IMR-90 (cell line): ENCODE measurements at regions not wholly inside any gene's neighbourhood (a gene's known extent, or its start where the extent isn't known, plus 50 kb on each side); places are given as distances from the start of the nearest gene placed in this dataset.

ENCODE experiments used
- ATAC-seq: fragments of 200-7000 bp; cut with Tn5 transposase; 2 replicates; pipeline ENCODE4 v1.9.1; 2020; ENCODE audit warnings: low read depth, mild to moderate bottlenecking, moderate library complexity
- BruUV-seq: library from RNA; stranded (reverse); fragments of 400-500 nt; replicated peaks from 2 replicates; lab custom pipeline; 2021; lab: Mats Ljungman, UMichigan
- CTCF ChIA-PET: fragments of 300-600 bp; formaldehyde crosslinking; extraction: SDS; loops from one replicate; lab custom pipeline; 2021; ENCODE audit warnings: antibody characterized with exemption; lab: Yijun Ruan, JAX
- POLR2A ChIA-PET: fragments of 300-600 bp; sonication (Branson Sonifier 250); formaldehyde crosslinking; loops from one replicate; lab custom pipeline; 2022; ENCODE audit warnings: antibody characterized with exemption; ENCODE audit not compliant: unreplicated experiment; lab: Charles Lee
- DNase-seq: peaks from one replicate; pipeline ENCODE4 v3.0.0; 2013
- H2AFZ ChIP-seq: replicated peaks from 2 replicates; pipeline ENCODE3; 2013; ENCODE audit warnings: low read length, mild to moderate bottlenecking; ENCODE audit not compliant: poor library complexity
- H2AK5ac ChIP-seq: 2 replicates; pipeline ENCODE4 v1.6.1; 2013; ENCODE audit warnings: low read depth, low read length, inconsistent platforms
- H2AK9ac ChIP-seq: replicated peaks from 2 replicates; pipeline ENCODE3; 2013; ENCODE audit warnings: mild to moderate bottlenecking, low read depth, low read length, moderate library complexity; ENCODE audit not compliant: poor library complexity
- H2BK120ac ChIP-seq: 2 replicates; pipeline ENCODE4 v1.6.1; 2013; ENCODE audit warnings: low read depth, low read length, inconsistent platforms
- H2BK15ac ChIP-seq: 3 replicates; pipeline ENCODE4 v1.6.1; 2013; ENCODE audit warnings: low read depth, low read length, inconsistent platforms
- H2BK20ac ChIP-seq: 2 replicates; pipeline ENCODE4 v1.6.1; 2013; ENCODE audit warnings: low read depth, mild to moderate bottlenecking, inconsistent platforms, low read length, moderate library complexity
- H2BK5ac ChIP-seq: 2 replicates; pipeline ENCODE4 v1.6.1; 2013; ENCODE audit warnings: mild to moderate bottlenecking, low read depth, low read length, inconsistent platforms; ENCODE audit not compliant: poor library complexity, severe bottlenecking
- H3K14ac ChIP-seq: replicated peaks from 2 replicates; pipeline ENCODE4 v1.6.1; 2013; ENCODE audit warnings: low read depth, low read length, inconsistent platforms
- H3K18ac ChIP-seq: 2 replicates; pipeline ENCODE4 v1.6.1; 2013; ENCODE audit warnings: low read depth, low read length, control low read depth
- H3K23ac ChIP-seq: 2 replicates; pipeline ENCODE4 v1.6.1; 2013; ENCODE audit warnings: low read depth, low read length, inconsistent platforms
- H3K27ac ChIP-seq: 2 replicates; pipeline ENCODE4 v1.5.1; 2013; ENCODE audit warnings: mild to moderate bottlenecking, control low read depth, low read length; ENCODE audit not compliant: insufficient read depth
- H3K27me3 ChIP-seq: 2 replicates; pipeline ENCODE4 v1.6.1; 2013; ENCODE audit warnings: low read length; ENCODE audit not compliant: control insufficient read depth, insufficient read depth
- H3K36me3 ChIP-seq: 2 replicates; pipeline ENCODE4 v1.6.1; 2013; ENCODE audit warnings: low read length, mixed read lengths; ENCODE audit not compliant: control insufficient read depth, insufficient read depth
- H3K4ac ChIP-seq: 2 replicates; pipeline ENCODE4 v1.6.1; 2013; ENCODE audit warnings: low read depth, low read length, inconsistent platforms
- H3K4me1 ChIP-seq: 2 replicates; pipeline ENCODE4 v1.6.1; 2013; ENCODE audit warnings: low read length, mixed read lengths; ENCODE audit not compliant: control insufficient read depth, insufficient read depth
- H3K4me2 ChIP-seq: 2 replicates; pipeline ENCODE4 v1.6.1; 2013; ENCODE audit warnings: low read depth, mild to moderate bottlenecking, control low read depth, low read length, moderate library complexity
- H3K4me3 ChIP-seq: 2 replicates; pipeline ENCODE4 v1.5.1; 2013; ENCODE audit warnings: low read depth, mild to moderate bottlenecking, control low read depth, low read length, moderate library complexity; ENCODE audit not compliant: insufficient read depth
- H3K56ac ChIP-seq: 2 replicates; pipeline ENCODE4 v1.6.1; 2013; ENCODE audit warnings: low read length, inconsistent platforms; ENCODE audit not compliant: insufficient read depth; ENCODE audit errors: extremely low read depth
- H3K79me1 ChIP-seq, 2 experiments: 2 replicates each; pipeline ENCODE4 v1.6.1; 2013; ENCODE audit warnings: low read length in 2 of 2, inconsistent platforms in 1 of 2, low read depth in 1 of 2
- H3K9ac ChIP-seq: 2 replicates; pipeline ENCODE4 v1.6.1; 2013; ENCODE audit warnings: low read depth, low read length, control low read depth
- H3K9me1 ChIP-seq: 2 replicates; pipeline ENCODE4 v1.6.1; 2013; ENCODE audit warnings: low read length, inconsistent platforms; ENCODE audit not compliant: insufficient read depth
- H3K9me3 ChIP-seq: 2 replicates; pipeline ENCODE4 v1.6.1; 2013; ENCODE audit warnings: low read length; ENCODE audit not compliant: control insufficient read depth, insufficient read depth
- H4K20me1 ChIP-seq: 2 replicates; pipeline ENCODE4 v1.6.1; 2013; ENCODE audit warnings: low read length, inconsistent platforms; ENCODE audit not compliant: insufficient read depth
- H4K5ac ChIP-seq: 2 replicates; pipeline ENCODE4 v1.6.1; 2013; ENCODE audit warnings: mild to moderate bottlenecking, low read depth, low read length, control low read depth
- H4K8ac ChIP-seq, 2 experiments: 2 replicates each; pipeline ENCODE4 v1.6.1; 2013; ENCODE audit warnings: low read depth in 2 of 2, low read length in 2 of 2, control low read depth in 1 of 2, inconsistent platforms in 1 of 2
- H4K91ac ChIP-seq: 2 replicates; pipeline ENCODE4 v1.6.1; 2013; ENCODE audit warnings: low read depth, low read length, inconsistent platforms; ENCODE audit not compliant: insufficient read depth
- FOS ChIP-seq: fragments of 150-350 bp; IDR thresholded peaks from 2 replicates; pipeline ENCODE4 v1.6.1; 2016; ENCODE audit warnings: low read depth, low read length
- MXI1 ChIP-seq: IDR thresholded peaks from 2 replicates; pipeline ENCODE4 v1.6.1; 2012; ENCODE audit warnings: low read depth, mild to moderate bottlenecking, low read length, moderate library complexity, borderline replicate concordance
- POLR2A ChIP-seq: IDR thresholded peaks from 2 replicates; pipeline ENCODE4 v1.6.1; 2012; ENCODE audit warnings: mild to moderate bottlenecking, low read depth, low read length
- RAD21 ChIP-seq: IDR thresholded peaks from 2 replicates; pipeline ENCODE4 v1.6.1; 2012; ENCODE audit warnings: low read length, improper control_type of control experiment
- RFX5 ChIP-seq: IDR thresholded peaks from 2 replicates; pipeline ENCODE4 v1.8.0; 2012; ENCODE audit warnings: low read depth, mild to moderate bottlenecking, low read length, moderate library complexity
- WGBS, 2 experiments: methylation state at CpG; one replicate each; pipeline versions ENCODE4 v1.1.5 to v1.1.7; 2013; ENCODE audit warnings: missing lambda C conversion rate in 2 of 2; ENCODE audit not compliant: insufficient read length in 1 of 2; ENCODE audit errors: extremely low coverage in 2 of 2; 5-methylcytosine and 5-hydroxymethylcytosine counted together
- dilution Hi-C: fragments of 300-500 bp; cut with HindIII; formaldehyde crosslinking; loops from one replicate; pipeline ENCODE4 v1.14.3; 2018; ENCODE audit warnings: low sequenced_read_pairs; ENCODE audit not compliant: unreplicated experiment
- in situ Hi-C: fragments of 300-500 bp; cut with MboI; formaldehyde crosslinking; loops from 3 replicates; pipeline ENCODE4 v1.14.3; 2019; ENCODE audit warnings: low sequenced_read_pairs, inconsistent platforms, mixed read lengths
- intact Hi-C: fragments of 100-400 bp; cut with micrococcal nuclease; formaldehyde crosslinking; loops from 2 replicates; pipeline ENCODE4 v1.10.0; 2022

DNA sequence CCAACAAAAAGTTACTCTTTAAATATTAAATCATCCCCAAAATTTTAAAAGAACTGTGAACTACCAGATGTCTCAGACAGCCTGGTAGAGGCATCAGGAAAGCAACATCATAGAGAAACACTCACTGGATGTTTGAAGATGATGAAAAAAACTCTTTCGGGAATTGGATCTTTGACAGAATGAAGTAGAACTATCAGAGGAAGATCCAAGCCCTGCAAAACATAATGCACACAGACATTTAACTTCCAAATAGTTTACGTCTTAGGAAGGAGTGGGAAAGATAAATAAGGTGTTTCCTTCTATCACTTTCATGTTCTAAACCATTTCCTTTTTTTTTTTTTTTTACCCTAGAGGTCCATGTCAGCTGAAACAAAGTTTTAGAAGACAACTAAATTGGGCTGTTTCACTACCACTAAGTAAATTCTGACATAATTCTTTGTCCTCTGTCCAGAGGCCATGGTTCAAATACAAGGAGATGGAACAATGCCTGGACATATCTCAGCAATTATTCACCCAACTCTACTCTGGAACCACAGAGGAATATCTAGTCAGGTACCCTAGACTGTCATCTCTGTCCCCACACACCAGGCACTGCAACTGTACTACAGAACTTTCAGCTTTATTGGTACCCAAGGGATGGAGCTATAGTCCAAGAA is 217.7 kb upstream of the INTU start:
- H3K56ac ChIP-seq, result no peak overlapping the region
- H3K14ac ChIP-seq, result no peak overlapping the region
- no peak overlapping the region for H3K23ac ChIP-seq
- H4K20me1 ChIP-seq, result no peaks in the 10 kb centered on the region
- no peak overlapping the region for H3K4ac ChIP-seq
- ChIA-PET CTCF (no interaction called here), POLR2A (no interaction called here)
- dilution Hi-C loops (no loop called here), in situ Hi-C loops (no loop called here), intact Hi-C loops (no loop called here)
- H2BK15ac ChIP-seq, result no peak overlapping the region
- H2BK20ac ChIP-seq, result no peak overlapping the region
- no CpG with 5 or more reads among the region's 2 CpGs for WGBS, 2 experiments
- no peak overlapping the region for H4K8ac ChIP-seq
- no peak overlapping the region for H4K91ac ChIP-seq
- no peaks in the 10 kb centered on the region; the same call in 1 of the 2 replicates for H3K4me1 ChIP-seq
- TF ChIP-seq MXI1 (no peak), POLR2A (no peak), FOS (no peak), RAD21 (no peak), RFX5 (no peak)
- no peaks in the 10 kb centered on the region for H3K9me3 ChIP-seq
- H3K4me2 ChIP-seq, result no peak overlapping the region
- H3K9ac ChIP-seq, result no peak overlapping the region
- H4K5ac ChIP-seq, result no peak overlapping the region
- no peak overlapping the region for H3K27ac ChIP-seq
- ATAC-seq (no peak), DNase-seq (no peak)
- H3K9me1 ChIP-seq, result no peaks in the 10 kb centered on the region
- no peak overlapping the region for H2AFZ ChIP-seq
- no peaks in the 10 kb centered on the region for H3K79me1 ChIP-seq
- no peaks in the 10 kb centered on the region for H3K36me3 ChIP-seq
- no peak overlapping the region for H2AK5ac ChIP-seq
- H3K18ac ChIP-seq, result no peak overlapping the region
- no peaks in the 10 kb centered on the region; the same call in 1 of the 2 replicates for H3K27me3 ChIP-seq
- H3K4me3 ChIP-seq, result no peak overlapping the region
- no peak overlapping the region for H2BK5ac ChIP-seq
- no peak overlapping the region for H2AK9ac ChIP-seq
- no peak overlapping the region for H2BK120ac ChIP-seq
- no TSS peak for BruUV-seq
